HCT116 (cell line): ENCODE measurements at regions not wholly inside any gene's neighbourhood (a gene's known extent, or its start where the extent isn't known, plus 50 kb on each side); places are given as distances from the start of the nearest gene placed in this dataset.

Experiments
- ATAC-seq: fragments of 200-7000 bp; cut with Tn5 transposase; 2 replicates; pipeline ENCODE4 v1.9.1; 2020; ENCODE audit warnings: mild to moderate bottlenecking, moderate library complexity
- BruUV-seq: library from RNA; stranded (reverse); fragments of 400-500 nt; replicated peaks from 2 replicates; lab custom pipeline; 2021; lab: Mats Ljungman, UMichigan
- CTCF ChIA-PET: fragments of 300-600 bp; sonication (Branson Sonifier 250); formaldehyde crosslinking; loops from one replicate; lab custom pipeline; 2021; ENCODE audit warnings: antibody characterized with exemption; lab: Charles Lee
- POLR2A ChIA-PET: fragments of 300-600, 350-600 bp; sonication (Branson Sonifier 250); formaldehyde crosslinking; loops from one replicate; lab custom pipeline; 2021; ENCODE audit warnings: antibody characterized with exemption; lab: Charles Lee
- RAD21 ChIA-PET, 2 experiments: fragments of 300-600 bp; sonication (Branson Sonifier 250); formaldehyde crosslinking; loops; one replicate each; lab custom pipeline; 2023; ENCODE audit warnings: low total read pairs in 2 of 2; ENCODE audit not compliant: uncharacterized antibody in 2 of 2, unreplicated experiment in 2 of 2, low non-redundant PET in 1 of 2; lab: Charles Lee
- DNase-seq: peaks from one replicate; pipeline ENCODE4 v3.0.0-alpha.2; 2010; ENCODE audit warnings: low read depth, low spot score
- H2AFZ ChIP-seq: fragments of 200-600 bp; shearing (Covaris generic), sonication (generic); 2 replicates; pipeline ENCODE4 v1.6.1; 2017; ENCODE audit warnings: low read depth, mixed run types, mixed read lengths, antibody characterized with exemption, low read length; ENCODE audit not compliant: poor library complexity, severe bottlenecking
- H3K27ac ChIP-seq: 2 replicates; pipeline ENCODE4 v1.5.1; 2012; ENCODE audit warnings: low read depth, low read length
- H3K27me3 ChIP-seq: fragments of 200-600 bp; sonication (generic); 2 replicates; pipeline ENCODE4 v1.6.1; 2016; ENCODE audit warnings: mixed run types, low read length, mixed read lengths; ENCODE audit not compliant: insufficient read depth
- H3K36me3 ChIP-seq, 2 experiments: fragments of 200-500 bp in 1 of 2; fragments of 200-600 bp in 1 of 2; sonication (Bioruptor generic) in 1 of 2; sonication (generic) in 1 of 2; 2 replicates each; pipeline versions ENCODE4 v1.5.1 to v1.6.1; 2014 to 2016; ENCODE audit warnings: low read length in 2 of 2, inconsistent platforms in 1 of 2, mixed read lengths in 1 of 2, mixed run types in 1 of 2; ENCODE audit not compliant: insufficient read depth in 2 of 2, control insufficient read depth in 1 of 2
- H3K4me1 ChIP-seq, 2 experiments: fragments of 200-600 bp in 1 of 2; sonication (generic) in 1 of 2; 2 replicates each; pipeline versions ENCODE4 v1.5.1 to v1.6.1; 2012 to 2017; ENCODE audit warnings: low read length in 2 of 2, inconsistent platforms in 1 of 2, mild to moderate bottlenecking in 1 of 2, mixed read lengths in 1 of 2, mixed run types in 1 of 2, moderate library complexity in 1 of 2; ENCODE audit not compliant: insufficient read depth in 2 of 2, control insufficient read depth in 1 of 2
- H3K4me2 ChIP-seq: fragments of 200-600 bp; sonication (generic); 2 replicates; pipeline ENCODE4 v1.6.1; 2017; ENCODE audit warnings: mixed run types, low read length, mixed read lengths
- H3K4me3 ChIP-seq, 2 experiments: fragments of 200-600 bp in 1 of 2; sonication (generic) in 1 of 2; replicated peaks in 1 of 2; 2 replicates each; pipeline ENCODE4 v1.5.1; 2011 to 2016; ENCODE audit warnings: low read length in 2 of 2, control low read depth in 1 of 2, low read depth in 1 of 2, mild to moderate bottlenecking in 1 of 2, mixed read lengths in 1 of 2, mixed run types in 1 of 2
- H3K79me2 ChIP-seq: fragments of 200-600 bp; sonication (generic); 2 replicates; pipeline ENCODE4 v1.6.1; 2017; ENCODE audit warnings: mild to moderate bottlenecking, mixed run types, low read length, moderate library complexity, mixed read lengths; ENCODE audit not compliant: insufficient read depth
- H3K9ac ChIP-seq: fragments of 200-600 bp; sonication (generic); 2 replicates; pipeline ENCODE4 v1.6.1; 2016; ENCODE audit warnings: low read length, mixed read lengths
- H3K9me2 ChIP-seq: fragments of 200-600 bp; sonication (generic), shearing (Covaris generic); 2 replicates; pipeline ENCODE4 v1.6.1; 2017; ENCODE audit warnings: mixed run types, mild to moderate bottlenecking, moderate library complexity; ENCODE audit not compliant: insufficient read depth
- H3K9me3 ChIP-seq, 2 experiments: fragments of 200-500 bp in 1 of 2; fragments of 200-600 bp in 1 of 2; sonication (Bioruptor generic) in 1 of 2; sonication (generic) in 1 of 2; 2 replicates each; pipeline ENCODE4 v1.6.1; 2014 to 2017; ENCODE audit warnings: low read length in 2 of 2, mixed read lengths in 2 of 2, inconsistent platforms in 1 of 2, low read depth in 1 of 2, mild to moderate bottlenecking in 1 of 2, mixed run types in 1 of 2, moderate library complexity in 1 of 2; ENCODE audit not compliant: control insufficient read depth in 1 of 2, insufficient read depth in 1 of 2
- H4K20me1 ChIP-seq: fragments of 200-600 bp; sonication (generic), shearing (Covaris generic); 2 replicates; pipeline ENCODE4 v1.6.1; 2017; ENCODE audit warnings: mixed run types, mild to moderate bottlenecking, moderate library complexity; ENCODE audit not compliant: insufficient read depth
- CTCF ChIP-seq, 3 experiments: fragments of 200-600 bp in 1 of 3; sonication (generic) in 1 of 3; IDR thresholded peaks in 2 of 3; conservative IDR thresholded peaks in 1 of 3; 2 replicates each; pipeline ENCODE4 v1.5.1; 2012 to 2017; ENCODE audit warnings: low read depth in 2 of 3, low read length in 2 of 3, antibody characterized with exemption in 1 of 3, borderline replicate concordance in 1 of 3, control low read depth in 1 of 3, mild to moderate bottlenecking in 1 of 3, mixed read lengths in 1 of 3, mixed run types in 1 of 3, moderate library complexity in 1 of 3; ENCODE audit not compliant: insufficient read depth in 1 of 3
- RAD21 ChIP-seq: IDR thresholded peaks from 2 replicates; pipeline ENCODE4 v1.6.1; 2012; ENCODE audit warnings: low read depth, mild to moderate bottlenecking
- SP1 ChIP-seq: IDR thresholded peaks from 2 replicates; pipeline ENCODE4 v1.6.1; 2012; ENCODE audit warnings: low read depth
- intact Hi-C: fragments of 100-400 bp; cut with micrococcal nuclease; formaldehyde crosslinking; loops from 2 replicates; pipeline ENCODE4 v1.10.0; 2022

GRCh38 chr6:153790876-153791473 lies 248.1 kb upstream of the OPRM1 start:
- ATAC-seq, result peak; percentile 67

More at GRCh38 chr6:153790876-153791473, 248.1 kb upstream of the OPRM1 start:
- Histone ChIP-seq H3K79me2 (no peaks in the 10 kb centered on the region), H3K4me2 (no peak overlapping the region), H3K4me1 (peaks cover 0 to 13% of the 10 kb centered on the region in 2 experiments; a peak in 3 of 4 replicates), H2AFZ (no peak overlapping the region), H4K20me1 (no peaks in the 10 kb centered on the region), H3K27ac (no peak overlapping the region), H3K9ac (no peak overlapping the region), H3K9me3 (no peaks in the 10 kb centered on the region), H3K4me3 (no peak overlapping the region), H3K36me3 (no peaks in the 10 kb centered on the region), H3K27me3 (no peaks in the 10 kb centered on the region), H3K9me2 (no peaks in the 10 kb centered on the region)
- ChIA-PET CTCF (interaction anchor here (1.0 to 1.6 kb wide), 5 partner anchors 10 to 561 kb away, joined by 3 to 5 read pairs (median 3); no protein-coding TSS in a partner anchor), POLR2A (no interaction called here), RAD21 (no interaction called here)
- intact Hi-C loops, result loop anchor here (2.0 to 5.0 kb wide), 2 partner anchors 560 to 759 kb away; no protein-coding TSS in a partner anchor
- peak; percentile 15 for DNase-seq
- no TSS peak for BruUV-seq
- TF ChIP-seq CTCF (IDR thresholded peaks at IDR 0.05 in 2 of 3, conservative IDR thresholded peaks at IDR 0.05 in 1 of 3; ENCODE audit: borderline replicate concordance in 1 of 3, insufficient read depth in 1 of 3, low read depth in 2 of 3, low read length in 2 of 3), result peak; percentile 8 to 57 (median 27); a peak in 3 of 6 replicates
- TF ChIP-seq RAD21, result peak; percentile 38; the same call in 1 of the 2 replicates
- TF ChIP-seq SP1, result no peak
